Peyer's patch (tissue), 4 donors: ENCODE measurements at regions not wholly inside any gene's neighbourhood (a gene's known extent, or its start where the extent isn't known, plus 50 kb on each side); places are given as distances from the start of the nearest gene placed in this dataset.

ENCODE experiments used
- CTCF ChIP-seq, 6 experiments: fragments of 450-650 bp in 4 of 6; fragments of 200-600 bp in 2 of 6; sonication (generic) in 1 of 6; IDR thresholded peaks; one replicate each; pipeline ENCODE4 v1.5.1; 2017 to 2019; ENCODE audit warnings: antibody characterized with exemption in 6 of 6, mild to moderate bottlenecking in 3 of 6, moderate library complexity in 1 of 6
- POLR2A ChIP-seq, 2 donors: fragments of 450-650 bp; IDR thresholded peaks; one replicate each; pipeline ENCODE4 v1.5.1; 2017; ENCODE audit warnings: antibody characterized with exemption in 2 of 2, mild to moderate bottlenecking in 2 of 2, moderate library complexity in 2 of 2

- TF ChIP-seq POLR2A (IDR thresholded peaks at IDR 0.05): no peak
- TF ChIP-seq CTCF (IDR thresholded peaks at IDR 0.05): no peak
These were observed 91.0 kb downstream of the PLEKHG1 start for GRCh38 chr6:150690681-150691080.
